A204.1 (cell line): ENCODE measurements at regions not wholly inside any gene's neighbourhood (a gene's known extent, or its start where the extent isn't known, plus 50 kb on each side); places are given as distances from the start of the nearest gene placed in this dataset.

Source experiments
- FAIRE-seq: peaks from 2 replicates; lab custom pipeline; 2012; peaks lifted over from hg19 to GRCh38; lab: Jason Lieb, UNC

DNA sequence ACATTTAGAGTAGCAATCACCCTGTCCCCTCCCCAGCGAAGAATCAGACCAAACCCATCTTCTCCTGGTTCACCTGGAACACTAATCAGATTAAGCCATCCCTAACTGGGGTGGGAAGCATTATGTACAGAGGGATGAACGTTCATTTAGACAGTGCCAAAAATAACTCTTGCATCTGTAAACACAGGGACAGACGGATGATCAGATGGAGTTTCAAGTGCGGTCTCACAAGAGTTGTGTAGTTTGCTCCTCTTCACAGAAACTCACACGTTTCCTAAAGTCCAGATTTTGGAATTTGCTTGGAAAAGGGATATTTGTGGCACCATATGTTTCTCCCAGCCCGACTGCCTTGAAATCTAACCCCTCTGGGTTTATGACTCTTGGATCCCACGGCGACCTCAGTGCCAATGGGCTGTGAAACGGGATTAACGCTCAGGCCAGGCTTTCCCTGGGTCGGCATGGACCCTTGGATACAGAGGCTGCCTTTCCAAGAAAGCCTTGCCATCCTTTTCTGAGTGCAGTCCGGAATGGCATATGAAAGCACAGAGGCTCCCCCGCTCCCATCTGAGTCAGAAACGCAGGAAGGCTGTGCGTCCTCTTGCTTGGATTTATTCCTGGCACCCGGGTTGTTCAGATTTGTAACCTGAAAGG, 293.2 kb upstream of the HABP2 start:
- no peak for FAIRE-seq

DNA sequence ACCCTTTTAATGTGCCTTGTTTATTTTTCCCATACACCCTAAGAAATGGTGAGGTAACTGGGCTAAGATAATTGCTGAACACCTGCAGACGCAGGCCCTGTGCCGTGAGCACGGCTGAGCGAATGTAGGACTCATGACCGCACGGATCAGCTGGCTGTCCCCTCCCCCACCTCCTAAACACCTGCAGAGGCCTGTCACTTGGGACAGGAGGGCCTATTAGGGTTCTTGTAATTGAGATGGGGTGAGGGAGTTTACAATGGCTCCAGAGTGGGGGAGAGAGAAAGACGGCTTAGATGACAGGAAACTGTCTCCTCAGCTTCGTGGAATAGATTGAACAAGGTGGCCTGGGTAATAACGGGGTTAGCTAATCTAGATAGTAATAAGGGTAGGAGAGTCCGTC, 291.7 kb upstream of the HABP2 start:
- no peak for FAIRE-seq

DNA sequence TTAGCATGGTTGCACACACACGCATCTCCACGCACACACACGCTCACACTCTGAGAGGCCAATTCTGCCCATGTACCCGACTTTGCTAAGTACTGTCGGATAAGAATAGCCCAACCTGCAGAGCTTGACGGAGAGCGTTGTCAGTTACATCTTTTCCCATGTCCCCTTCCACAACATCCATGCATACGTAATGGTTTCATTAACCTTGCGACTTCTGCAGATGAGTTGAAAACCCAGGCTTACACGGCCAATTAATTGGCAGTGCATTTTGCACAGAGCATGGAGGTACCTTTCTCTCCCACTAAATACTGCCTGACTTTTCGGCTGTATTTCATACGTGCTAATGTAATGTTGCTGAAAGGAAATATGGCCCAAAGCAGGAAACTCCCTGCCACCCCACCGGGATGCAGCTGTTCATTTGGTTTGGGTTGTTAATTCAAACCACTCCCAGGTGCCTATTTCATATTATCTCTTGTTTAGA, 291.2 kb upstream of the HABP2 start:
- no peak for FAIRE-seq

DNA sequence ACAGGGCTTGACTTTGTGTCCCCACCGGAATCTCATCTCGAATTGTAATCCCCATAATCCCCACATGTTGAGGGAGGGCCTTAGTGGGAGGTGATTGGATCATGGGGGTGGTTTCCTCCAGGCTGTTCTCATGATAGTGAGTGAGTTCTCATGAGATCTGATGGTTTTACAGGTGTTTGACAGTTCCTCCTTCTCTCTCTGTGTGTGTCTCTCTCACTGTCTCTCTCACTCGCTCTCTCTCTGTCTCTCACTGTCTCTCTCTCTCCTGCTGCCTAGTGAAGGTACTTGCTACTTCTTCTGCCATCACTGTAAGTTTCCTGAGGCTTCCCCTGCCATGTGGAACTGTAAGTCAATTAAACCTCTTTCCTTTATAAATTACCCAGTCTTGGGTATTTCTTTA, 289.8 kb upstream of the HABP2 start:
- no peak for FAIRE-seq

DNA sequence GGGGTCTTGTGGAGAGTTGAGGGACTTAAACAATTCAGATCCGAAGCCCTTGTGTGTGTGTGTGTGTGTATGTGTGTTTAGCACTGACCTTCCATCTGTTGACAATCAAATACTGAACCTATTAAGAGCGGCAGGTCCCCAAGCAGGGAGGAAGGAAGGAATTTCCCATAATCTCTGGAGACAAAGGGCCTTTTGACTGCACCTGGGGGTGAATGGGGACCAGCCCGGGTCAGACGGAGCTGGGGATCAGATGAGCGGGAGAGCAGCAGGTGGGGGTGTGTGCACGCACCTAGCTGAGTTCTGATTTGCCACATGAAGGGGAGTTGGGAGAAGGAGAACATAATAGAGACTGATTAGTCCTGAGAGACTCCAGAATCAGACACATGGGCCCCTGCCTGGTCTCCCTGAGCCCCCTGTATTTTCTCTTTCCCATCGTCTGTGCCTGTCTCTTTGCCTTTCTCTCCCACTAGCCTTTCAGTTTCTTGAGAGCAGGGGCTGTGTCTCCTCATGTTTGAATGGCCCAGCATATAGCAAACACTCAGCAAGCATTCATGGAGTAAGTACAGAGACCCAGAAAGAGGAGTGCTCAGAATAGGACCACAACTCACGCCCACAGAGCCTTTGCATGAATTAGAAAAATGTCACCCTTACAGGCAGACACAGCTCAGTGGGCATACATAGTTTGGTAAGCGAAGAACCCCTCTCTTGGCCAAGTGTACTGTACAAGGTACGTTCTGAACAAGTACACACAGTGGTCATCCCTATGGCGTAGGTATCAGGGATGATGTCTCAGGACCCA, 288.3 kb upstream of the HABP2 start:
- no peak for FAIRE-seq

DNA sequence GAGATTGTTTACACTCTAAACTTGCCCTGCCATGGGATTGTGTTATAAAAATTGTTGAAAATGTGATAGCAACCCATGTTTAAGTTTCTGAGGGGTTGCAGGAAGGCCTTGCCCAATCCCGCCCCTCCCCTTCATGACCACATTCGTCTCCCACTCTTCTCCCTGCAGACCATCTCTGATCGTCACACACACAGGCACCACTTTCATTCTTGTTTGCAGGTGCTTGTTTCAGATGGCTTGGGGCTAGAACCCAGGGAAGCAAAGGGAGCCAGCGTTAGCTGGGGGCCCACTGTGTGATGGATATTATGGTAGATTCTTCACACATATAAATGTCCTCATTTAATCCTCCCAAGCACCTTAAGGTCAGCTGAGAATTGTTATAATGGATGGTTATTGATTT, 286.7 kb upstream of the HABP2 start:
- no peak for FAIRE-seq

DNA sequence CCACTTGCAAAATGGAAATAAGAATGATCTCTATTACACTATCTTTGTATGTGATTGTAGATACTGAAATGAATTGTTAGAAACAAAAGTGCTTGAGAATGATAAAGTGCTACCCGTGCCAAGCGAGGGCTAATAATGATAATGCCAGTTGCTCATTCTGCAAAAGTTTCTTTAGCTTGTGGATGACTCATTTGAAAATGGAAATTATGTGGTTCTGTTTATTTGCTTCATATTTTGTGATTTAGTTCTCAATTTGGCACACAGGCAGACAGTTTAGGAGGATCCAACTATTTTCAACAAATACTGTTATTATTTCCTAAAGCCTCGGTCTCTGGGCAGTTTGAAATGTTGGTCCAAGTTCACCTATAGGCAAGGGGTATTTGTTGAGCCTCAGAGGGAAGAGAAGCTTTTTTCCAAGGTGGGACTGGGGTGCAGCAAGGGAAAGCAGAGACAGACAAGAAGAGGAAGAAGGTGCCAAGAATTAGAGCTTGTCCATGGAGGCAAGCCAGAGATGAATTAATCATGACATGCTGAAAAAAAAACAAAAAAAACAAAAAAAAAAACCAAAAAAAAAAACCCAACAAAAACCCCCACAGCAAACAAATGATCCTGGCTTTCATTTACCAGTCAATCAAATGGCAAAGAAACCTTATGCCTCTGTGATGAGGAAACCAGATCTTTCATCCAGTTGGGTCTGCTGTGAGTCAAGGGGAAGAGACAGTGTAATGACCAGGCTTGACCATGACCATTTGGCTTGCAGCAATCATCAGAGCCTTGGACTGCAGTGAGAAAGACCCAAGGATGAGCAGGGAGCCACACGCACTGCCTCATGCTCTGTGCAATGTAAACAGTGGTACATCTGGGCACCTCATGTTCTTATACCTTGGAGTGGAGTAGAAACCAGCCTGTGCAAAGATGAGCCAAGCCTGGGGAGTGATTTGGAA, 285.0 kb upstream of the HABP2 start:
- no peak for FAIRE-seq

DNA sequence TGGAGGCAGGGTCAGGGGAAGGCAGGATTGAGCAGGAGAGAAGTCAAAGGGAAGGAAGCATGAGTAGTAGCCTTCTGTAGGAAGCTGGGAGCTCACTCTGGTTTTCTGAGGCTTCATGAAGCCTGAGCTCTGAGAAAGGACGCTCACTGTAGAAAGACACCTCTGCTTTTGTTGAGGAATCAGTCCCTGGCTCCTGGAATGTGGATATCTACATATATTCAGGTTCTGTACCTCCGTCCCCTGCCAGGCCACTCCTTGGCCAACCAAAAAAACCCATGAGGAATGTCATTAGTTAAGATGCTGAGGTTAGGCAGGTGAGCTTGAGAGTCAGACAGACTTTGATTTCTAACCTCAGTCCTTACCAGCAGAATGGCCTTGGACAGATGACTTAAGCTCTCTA, 283.5 kb upstream of the HABP2 start:
- FAIRE-seq: no peak

DNA sequence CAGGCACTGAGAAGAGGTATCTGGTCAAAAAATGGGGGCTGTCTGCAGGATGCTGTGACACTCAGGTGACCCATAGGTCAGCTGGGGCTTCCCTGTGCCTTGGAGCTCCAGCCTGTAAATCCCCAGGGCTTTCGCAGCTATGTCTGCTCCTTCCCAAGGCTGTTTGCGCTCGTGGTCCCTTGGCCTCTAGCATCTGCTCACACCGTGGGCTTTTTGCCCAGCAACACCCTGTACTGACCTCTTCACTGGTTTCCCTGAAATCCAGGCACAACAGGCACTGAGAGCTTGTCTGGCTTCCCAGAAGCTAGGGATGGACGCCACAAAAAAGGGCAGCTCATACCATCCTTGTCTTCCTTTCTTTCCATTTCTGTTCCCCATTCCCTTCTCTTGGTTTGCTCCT, 280.3 kb upstream of the HABP2 start:
- no peak for FAIRE-seq

DNA sequence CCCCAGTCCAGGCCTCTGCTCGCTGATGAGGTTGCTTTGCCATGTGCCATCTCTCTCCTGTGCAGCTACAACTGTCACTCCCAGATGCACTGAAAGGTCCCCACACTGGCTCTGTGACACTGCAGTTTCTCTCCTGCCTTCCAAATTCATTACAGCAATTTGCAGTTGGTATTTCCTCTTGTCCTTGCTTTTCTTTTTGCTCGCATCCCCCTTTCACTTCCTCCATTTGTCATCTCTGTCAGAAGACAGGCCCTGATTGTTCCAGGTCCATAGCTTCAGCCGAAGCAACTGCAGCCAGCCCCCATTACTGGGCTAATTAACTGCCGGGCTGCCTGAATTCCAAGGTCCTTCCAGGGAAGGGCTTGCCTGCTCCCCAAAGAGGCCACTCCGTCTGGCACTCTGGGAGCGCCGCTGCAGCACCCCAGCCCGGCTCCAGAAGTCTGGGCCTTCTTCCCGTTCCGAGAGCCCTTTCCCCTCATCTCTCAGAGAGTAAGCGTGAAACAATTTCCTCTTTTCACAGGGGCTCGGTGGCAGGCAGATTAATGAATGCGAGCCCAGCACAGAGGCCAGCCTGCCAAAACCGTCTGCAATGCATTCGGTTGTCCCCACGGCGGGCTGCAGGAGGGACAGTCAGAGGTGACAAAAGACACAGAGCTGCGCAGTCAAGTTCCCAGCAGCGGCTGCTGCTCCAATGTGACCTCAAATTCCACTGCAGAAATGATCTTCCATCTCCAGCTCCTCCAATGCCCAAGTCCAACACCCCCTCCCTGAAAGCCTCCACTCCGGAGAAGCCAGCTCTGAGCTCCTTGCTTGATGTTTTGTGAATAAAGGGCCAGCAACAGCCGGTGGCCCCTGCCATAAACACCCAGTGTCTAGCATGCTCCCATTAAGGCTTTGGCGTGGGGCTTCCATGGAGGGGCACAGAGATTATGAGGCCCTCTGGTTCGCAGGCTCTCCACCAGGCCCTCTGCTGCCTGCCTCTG, 279.4 kb upstream of the HABP2 start:
- no peak for FAIRE-seq

DNA sequence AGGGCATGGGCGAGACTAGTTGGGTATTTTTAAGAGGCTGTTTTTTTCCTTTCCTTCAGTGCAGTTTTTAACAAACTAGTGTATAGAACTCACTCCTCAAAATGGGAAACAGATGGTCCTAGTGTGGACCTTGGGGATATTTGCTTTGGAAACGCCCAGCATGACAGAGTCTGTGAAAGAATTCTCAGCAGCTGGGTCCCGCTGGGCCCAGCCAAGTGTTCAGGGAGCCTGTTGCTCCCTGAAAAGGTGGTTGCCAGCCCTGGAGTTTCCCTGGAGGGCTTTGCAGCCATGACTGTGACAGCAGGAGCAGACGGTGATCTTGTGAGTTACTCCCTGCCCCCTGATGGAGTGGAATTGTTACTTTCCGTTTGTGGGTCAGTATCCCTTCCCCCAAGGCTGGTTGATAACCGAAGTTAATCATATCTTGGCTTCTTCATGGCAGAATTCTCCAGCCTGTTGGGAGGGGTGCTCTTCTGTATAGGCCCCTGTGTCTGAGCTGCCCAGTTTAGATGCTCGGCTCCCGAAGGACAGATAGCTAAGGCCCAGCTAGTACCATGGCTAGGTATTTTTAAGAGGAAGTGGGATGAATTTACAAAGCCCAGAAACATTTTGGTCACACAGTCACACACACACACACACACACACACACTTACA, 278.6 kb upstream of the HABP2 start:
- FAIRE-seq: no peak

DNA sequence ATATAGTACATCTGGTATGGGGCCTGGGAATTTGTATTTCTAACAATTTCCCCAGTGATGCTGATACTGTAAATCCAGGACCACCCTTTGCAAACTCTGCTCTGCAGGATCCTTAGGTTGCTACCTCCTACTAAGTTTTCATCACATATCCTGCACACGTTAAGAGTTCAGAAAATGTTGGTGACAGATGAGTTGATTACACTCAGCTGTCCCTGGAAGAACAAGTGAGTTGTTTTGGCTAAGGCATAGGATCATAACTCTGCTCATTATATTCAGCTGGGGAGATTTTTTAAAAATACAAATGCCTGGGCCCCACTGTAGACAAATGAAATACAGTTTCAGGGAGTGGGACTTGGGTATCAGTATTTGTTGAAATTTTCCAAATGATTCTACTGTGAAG, 274.6 kb upstream of the HABP2 start:
- FAIRE-seq: no peak

DNA sequence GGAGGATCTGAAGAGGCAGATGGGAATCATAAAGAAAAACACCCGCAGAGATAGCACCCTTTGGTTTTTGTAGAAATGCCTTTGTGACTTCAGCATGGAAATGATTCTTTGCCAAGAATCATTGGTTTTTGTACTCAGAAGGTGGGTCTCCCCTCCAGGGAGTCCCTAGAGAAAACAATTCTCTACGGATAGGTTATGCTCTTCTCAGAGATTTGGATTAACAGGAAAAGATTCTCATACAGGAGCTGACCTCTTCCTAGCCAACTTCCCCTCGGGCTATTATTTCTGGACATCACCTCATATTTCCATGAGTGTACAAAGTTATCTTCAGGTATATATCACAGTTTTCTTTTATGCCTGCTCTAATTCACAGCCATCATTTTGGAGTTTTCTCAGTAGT, 274.2 kb upstream of the HABP2 start:
- no peak for FAIRE-seq

DNA sequence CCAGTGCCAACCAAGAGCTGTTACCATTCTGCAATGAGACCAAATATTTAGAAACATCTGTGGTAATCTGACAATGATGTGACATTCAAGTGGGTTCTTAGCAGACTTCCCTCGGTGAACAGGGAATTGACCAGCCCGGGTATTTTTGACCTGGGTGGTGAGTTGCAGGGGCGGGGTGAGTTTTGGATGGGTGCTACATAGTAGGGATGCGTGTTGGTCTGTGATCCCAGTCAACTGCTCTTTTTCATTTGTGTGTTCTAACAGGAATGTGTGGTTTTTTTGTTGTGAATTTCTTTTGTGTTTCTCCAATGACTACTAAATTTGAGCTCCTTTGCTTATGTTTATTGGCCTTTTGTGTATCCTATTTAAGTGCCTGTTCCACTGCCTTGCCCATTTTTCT, 273.6 kb upstream of the HABP2 start:
- FAIRE-seq: no peak

DNA sequence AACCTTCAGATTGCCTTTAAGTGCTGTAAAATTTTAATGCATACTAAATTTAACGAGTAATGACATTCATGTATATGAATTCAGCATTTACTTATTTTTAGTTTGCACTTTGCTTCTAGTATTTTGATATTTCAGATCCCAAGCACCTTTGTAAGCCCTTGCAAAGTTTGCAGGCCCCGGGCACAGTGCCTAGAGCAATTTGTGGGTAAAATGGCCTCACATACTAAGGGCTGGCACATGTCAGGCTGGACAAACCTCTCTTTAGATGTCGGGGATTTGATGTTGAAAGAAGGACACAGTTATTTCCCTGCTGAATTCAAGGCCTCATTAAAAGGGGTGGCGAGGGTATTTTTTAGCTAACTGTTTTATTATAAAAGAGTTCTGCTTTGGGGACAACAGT, 270.3 kb upstream of the HABP2 start:
- no peak for FAIRE-seq

DNA sequence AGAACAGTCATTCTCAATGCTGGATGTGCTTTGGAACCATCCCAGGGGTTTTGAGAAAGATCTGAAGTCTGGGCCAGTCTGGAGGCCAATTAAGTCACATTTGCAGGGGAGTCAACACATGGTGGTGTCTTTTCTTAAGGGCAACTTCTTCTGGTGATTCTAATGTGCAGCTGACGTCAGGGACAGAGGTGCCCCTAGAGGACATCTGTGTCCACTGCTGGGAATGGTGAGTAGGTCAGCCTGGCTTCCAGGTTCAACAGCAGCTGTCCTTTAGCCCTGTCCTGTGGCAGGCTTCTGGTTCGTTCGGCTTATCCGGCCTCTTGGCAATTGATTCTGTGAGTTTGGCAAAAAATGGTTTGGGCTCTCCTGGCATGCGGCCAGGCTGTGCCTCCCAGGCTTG, 269.7 kb upstream of the HABP2 start:
- no peak for FAIRE-seq

DNA sequence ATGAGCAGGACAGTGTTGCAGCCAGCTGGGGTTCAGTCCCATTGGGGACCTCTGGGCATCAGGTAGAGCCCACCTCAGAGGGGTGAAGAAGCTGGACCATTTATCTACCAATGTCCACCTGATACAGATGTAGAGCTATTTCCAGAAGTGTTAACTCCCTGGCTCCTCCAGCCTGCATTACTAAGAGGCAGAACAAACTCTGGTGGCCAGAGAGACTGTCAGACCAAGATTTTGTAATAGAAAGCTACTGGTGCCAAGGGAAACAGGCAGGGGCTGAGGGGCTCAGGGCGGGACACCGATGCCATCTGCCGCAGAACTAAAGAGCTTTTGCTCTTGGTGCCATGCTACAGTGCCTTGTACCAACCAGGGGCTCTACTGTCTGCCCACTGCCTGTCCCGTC, 268.2 kb upstream of the HABP2 start:
- no peak for FAIRE-seq

DNA sequence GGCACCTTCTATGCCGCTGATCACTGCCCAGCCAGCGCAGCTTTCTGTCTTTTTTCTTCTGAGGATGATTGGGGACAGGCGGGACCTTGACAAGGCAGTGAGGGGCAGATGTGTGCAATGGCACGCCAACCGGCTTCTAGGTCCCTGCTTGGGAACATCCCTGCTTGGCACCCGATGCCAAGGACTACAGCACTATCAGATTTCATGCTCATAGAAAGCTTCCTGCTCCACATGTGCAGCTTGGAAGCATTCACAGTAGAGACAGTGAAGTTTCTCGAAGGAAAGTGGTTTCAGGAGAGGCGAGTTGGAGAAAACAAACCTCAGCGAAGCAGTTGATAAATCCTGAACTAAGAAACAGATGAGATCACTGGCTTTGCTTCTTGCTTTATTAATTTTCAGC, 267.5 kb upstream of the HABP2 start:
- FAIRE-seq: no peak

DNA sequence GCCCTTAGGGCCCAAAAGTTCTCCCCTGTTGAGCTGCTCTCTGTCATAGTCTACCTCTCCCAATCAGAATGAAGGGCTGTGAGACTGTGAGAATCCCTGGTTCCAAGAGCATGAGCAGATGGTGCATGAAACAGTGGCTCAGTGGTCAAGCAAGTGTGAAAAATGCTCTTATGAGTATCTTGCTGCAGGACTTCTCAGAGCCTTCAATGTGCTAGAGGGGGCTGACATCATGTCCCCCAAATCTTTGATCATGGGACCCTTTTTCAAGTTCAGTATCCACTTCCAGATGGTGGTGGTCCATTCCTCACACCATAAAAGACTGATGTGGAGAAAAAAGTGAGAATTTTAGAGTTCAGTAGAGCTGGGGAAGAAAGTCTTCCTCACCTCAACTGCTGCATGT, 265.3 kb upstream of the HABP2 start:
- FAIRE-seq: no peak

DNA sequence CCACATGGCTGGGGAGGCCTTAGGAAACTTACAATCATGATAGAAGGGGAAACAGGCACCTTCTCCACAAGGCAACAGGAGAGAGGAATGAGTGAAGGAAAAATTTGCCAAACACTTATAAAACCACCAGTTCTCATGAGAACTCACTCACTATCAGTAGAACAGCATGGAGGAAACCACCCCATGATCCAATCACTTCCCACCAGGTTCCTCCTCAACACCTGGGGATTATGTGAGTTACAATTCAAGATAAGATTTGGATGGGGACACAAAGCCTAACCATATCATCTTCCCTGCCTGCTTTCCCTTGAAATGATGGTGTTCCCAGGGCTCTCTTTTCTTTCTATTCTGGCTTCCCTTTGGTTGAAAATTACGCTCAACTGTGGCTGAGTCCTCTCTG, 262.7 kb upstream of the HABP2 start:
- FAIRE-seq: no peak

DNA sequence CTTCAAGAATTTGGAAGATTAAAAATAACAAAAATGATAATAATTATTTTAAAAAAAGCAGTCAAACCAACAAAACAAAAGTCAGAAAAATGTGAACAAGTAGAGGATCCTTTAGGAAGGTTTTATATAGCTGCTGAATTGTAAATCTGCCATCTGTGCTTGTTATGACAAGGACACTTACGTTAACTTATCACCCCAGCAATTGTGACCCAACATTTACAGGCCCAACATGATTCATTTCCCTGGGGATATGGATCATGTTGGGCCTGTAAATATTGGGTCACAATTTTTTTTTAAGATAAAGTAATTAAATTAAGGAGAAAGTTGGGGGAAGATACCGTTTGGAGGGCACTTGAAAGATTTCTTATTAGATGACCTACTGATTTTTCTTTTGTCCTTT, 261.4 kb upstream of the HABP2 start:
- FAIRE-seq: no peak
